ENCODE measurements at regions not wholly inside any gene's neighbourhood (a gene's known extent, or its start where the extent isn't known, plus 50 kb on each side); places are given as distances from the start of the nearest gene placed in this dataset.

DNA sequence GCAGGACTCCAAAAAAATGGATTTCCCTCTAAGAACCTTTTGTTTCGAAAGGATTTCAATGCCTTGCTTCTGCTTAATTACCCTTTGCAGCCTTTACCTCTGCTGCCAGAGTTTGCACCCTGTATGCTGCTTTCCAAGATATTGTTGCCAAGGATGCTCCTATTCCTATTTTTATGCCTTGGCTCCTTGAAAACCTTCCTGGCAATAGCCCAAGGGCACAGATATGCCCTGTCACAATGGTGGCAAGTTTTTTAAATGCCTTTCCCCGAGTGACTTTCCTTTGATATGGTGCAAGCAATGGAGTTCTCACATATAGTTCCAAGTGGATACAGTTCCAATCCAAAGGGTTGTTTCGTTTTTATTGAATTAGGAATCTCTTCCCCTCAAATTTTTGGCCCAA lies 1983.0 kb downstream of the MRPL39 start:
- POLR2A ChIA-PET (ENCODE audit: partially characterized antibody): no interaction called here
- Histone ChIP-seq H3K14ac (ENCODE audit: insufficient read length) (no peak overlapping the region), H4K5ac (ENCODE audit: insufficient read length, low read depth, low read length) (no peak overlapping the region), H2BK5ac (ENCODE audit: low read depth, low read length) (no peak overlapping the region), H2BK12ac (ENCODE audit: low read depth, low read length) (no peak overlapping the region), H3K23me2 (ENCODE audit: low read depth, low read length) (no peaks in the 10 kb centered on the region), H4K8ac (ENCODE audit: extremely low read depth, insufficient read depth, low read length) (no peak overlapping the region), H3K56ac (replicated peaks; ENCODE audit: insufficient read length, low read depth, low read length) (no peak overlapping the region), H3K4me3 (ENCODE audit: extremely low read depth in 1 of 4, insufficient read depth in 2 of 4, low read depth in 3 of 4, low read length in 4 of 4) (no peak overlapping the region), H4K20me1 (replicated peaks in 1 of 2; ENCODE audit: control insufficient read depth in 1 of 2, insufficient read depth in 2 of 2, low read length in 2 of 2) (no peaks in the 10 kb centered on the region), H2AFZ (ENCODE audit: low read length) (no peak overlapping the region), H3K4me2 (ENCODE audit: insufficient read depth in 1 of 2, low read depth in 2 of 2, low read length in 2 of 2) (no peak overlapping the region), H3K79me1 (ENCODE audit: low read depth, low read length) (no peaks in the 10 kb centered on the region), H3K9me3 (ENCODE audit: insufficient read depth in 2 of 2, low read depth in 1 of 2, low read length in 1 of 2) (no peaks in the 10 kb centered on the region), H2BK120ac (replicated peaks; ENCODE audit: low read depth, low read length) (no peak overlapping the region), H3K9ac (replicated peaks in 1 of 4; ENCODE audit: extremely low read depth in 1 of 4, low read depth in 3 of 4, low read length in 3 of 4) (no peak overlapping the region), H3K27ac (ENCODE audit: low read depth, low read length) (no peak overlapping the region), H3K4me1 (replicated peaks in 1 of 4; ENCODE audit: control insufficient read depth in 3 of 4, insufficient read depth in 4 of 4, low read length in 3 of 4) (no peaks in the 10 kb centered on the region), H3K79me2 (ENCODE audit: control insufficient read depth in 1 of 2, insufficient read depth in 2 of 2, low read length in 2 of 2) (no peaks in the 10 kb centered on the region), H3K18ac (ENCODE audit: extremely low read depth, low read length) (no peak overlapping the region), H3K27me3 (replicated peaks in 1 of 4; ENCODE audit: control insufficient read depth in 3 of 4, extremely low read depth in 1 of 4, insufficient read depth in 3 of 4, low read length in 3 of 4) (no peaks in the 10 kb centered on the region), H2BK20ac (ENCODE audit: low read length) (no peak overlapping the region), H4K91ac (replicated peaks; ENCODE audit: insufficient read length, low read length) (no peak overlapping the region), H3K23ac (ENCODE audit: insufficient read length) (no peak overlapping the region), H2BK15ac (ENCODE audit: low read length) (no peak overlapping the region), H3K4ac (replicated peaks; ENCODE audit: insufficient read length, low read depth, low read length) (no peak overlapping the region), H3K36me3 (ENCODE audit: control insufficient read depth in 2 of 4, insufficient read depth in 4 of 4, low read length in 3 of 4) (no peaks in the 10 kb centered on the region), H2AK5ac (ENCODE audit: low read depth, low read length) (no peak overlapping the region)
- WGBS, 2 experiments (ENCODE audit: extremely low coverage in 1 of 2, insufficient coverage in 1 of 2, insufficient read length in 1 of 2, insufficient replicate concordance in 2 of 2, low coverage in 1 of 2, low lambda C conversion rate in 2 of 2, missing lambda C conversion rate in 1 of 2): 82% methylated on average over 3 of the region's 3 CpGs; no CpG with 5 or more reads in 1 of the 2 experiments
- DNase-seq (ENCODE audit: low read depth in 1 of 2, low spot score in 2 of 2) (no peak), FAIRE-seq (no peak)
- CTCF ChIA-PET (ENCODE audit: partially characterized antibody): no interaction called here
- TF ChIP-seq JUND (IDR thresholded peaks at IDR 0.05; ENCODE audit: low read length): no peak
- TF ChIP-seq RFX5 (IDR thresholded peaks at IDR 0.05; ENCODE audit: borderline replicate concordance, low read depth, low read length): no peak
- TF ChIP-seq SUZ12 (IDR thresholded peaks at IDR 0.05; ENCODE audit: low read length): no peak
